ENCODE measurements at regions not wholly inside any gene's neighbourhood (a gene's known extent, or its start where the extent isn't known, plus 50 kb on each side); places are given as distances from the start of the nearest gene placed in this dataset.
A peak's percentile ranks its signal among the peaks of the same experiment; 100 is the strongest.
"Not testable (repeated sequence)": the region's sequence is repeated elsewhere in the genome, so short reads cannot be mapped to it uniquely, and the experiment has no call there.

DNA sequence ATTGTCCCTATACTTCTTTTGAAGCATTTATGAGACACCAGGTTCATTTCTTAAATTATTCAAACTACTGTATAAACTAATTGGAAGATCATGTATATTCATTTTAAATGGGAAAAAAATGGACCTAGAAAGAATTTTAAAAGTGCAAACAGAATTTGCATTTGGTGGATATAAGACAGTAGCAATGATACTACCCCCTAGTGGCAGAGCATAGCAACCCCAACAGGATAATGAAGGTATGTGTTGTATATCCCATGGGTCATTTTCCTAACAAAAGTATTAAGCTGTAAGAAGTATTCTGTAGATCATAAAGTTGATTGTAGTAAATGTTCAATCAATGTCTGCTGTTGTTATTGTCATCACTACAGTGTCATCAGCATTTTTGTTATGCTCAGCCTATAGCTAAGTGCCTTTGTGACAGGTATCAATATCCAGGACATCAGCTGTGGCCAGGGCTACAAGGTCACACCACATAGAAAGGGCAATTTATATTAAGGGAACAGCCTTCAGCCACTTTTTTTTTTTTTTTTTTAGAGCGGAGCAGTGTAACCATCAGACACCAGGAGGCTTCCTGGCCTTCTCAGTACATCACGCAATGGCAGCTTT is 175.8 kb downstream of the FOXB1 start:
- no peaks in the 10 kb centered on the region for H3K9me3 ChIP-seq
- intact Hi-C loops (cut with DNase I; ENCODE audit: low total_unique reads) = no loop called here
- no peak for DNase-seq
- TF ChIP-seq POLR2A (IDR thresholded peaks at IDR 0.05) (no peak), CTCF (IDR thresholded peaks at IDR 0.05) (peak; percentile 23 to 43 (median 36))
- H3K27me3 ChIP-seq = no peaks in the 10 kb centered on the region
- no peaks in the 10 kb centered on the region for H3K36me3 ChIP-seq
- H3K27ac ChIP-seq = no peak overlapping the region
- H3K4me1 ChIP-seq = no peaks in the 10 kb centered on the region
- no peak overlapping the region for H3K4me3 ChIP-seq

DNA sequence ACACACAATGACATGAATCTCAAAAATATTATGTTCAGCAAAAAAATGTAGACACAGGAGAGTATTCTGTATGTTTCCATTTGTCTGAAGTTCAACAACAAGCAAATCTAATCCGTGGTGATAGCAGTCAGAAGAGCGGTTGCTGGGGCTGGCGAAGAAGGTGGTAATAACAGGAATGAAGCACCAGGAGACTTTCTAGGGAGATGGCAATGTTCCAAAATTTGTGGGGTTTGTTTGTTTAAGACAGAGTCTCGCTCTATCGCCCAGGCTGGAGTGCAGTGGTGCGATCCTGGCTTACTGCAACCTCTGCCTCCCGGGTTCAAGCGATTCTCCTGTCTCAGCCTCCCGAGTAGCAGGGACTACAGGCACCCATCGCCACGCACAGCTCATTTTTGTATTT is 177.8 kb downstream of the FOXB1 start:
- H3K27ac ChIP-seq; H3K9me3 ChIP-seq; H3K36me3 ChIP-seq; intact Hi-C loops (cut with DNase I; ENCODE audit: low total_unique reads); H3K27me3 ChIP-seq; DNase-seq; H3K4me3 ChIP-seq; H3K4me1 ChIP-seq: not testable (repeated sequence)

DNA sequence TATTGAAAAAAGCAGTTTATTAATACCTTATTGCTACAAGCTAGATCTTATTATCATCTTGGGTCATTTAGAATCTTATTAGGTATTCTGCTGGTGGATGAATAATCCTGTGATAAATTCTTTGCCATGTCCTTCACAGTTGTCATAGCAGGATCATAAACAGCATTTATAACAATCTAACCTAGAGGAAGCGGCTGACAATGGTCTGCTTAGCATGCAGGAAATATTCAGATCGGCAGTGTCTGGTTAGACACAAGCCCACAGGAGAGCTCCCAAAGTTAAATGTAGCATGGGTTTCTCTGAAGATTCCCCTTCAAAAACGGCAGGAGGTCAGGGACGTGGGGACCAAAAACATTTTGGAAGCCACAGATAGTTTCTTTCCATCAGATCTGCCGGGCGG is 179.3 kb downstream of the FOXB1 start:
- DNase-seq = no peak
- intact Hi-C loops (cut with DNase I; ENCODE audit: low total_unique reads) = no loop called here
- Histone ChIP-seq H3K4me3 (no peak overlapping the region), H3K27ac (no peak overlapping the region), H3K4me1 (no peaks in the 10 kb centered on the region), H3K9me3 (no peaks in the 10 kb centered on the region), H3K27me3 (no peaks in the 10 kb centered on the region), H3K36me3 (no peaks in the 10 kb centered on the region)
- TF ChIP-seq CTCF (IDR thresholded peaks at IDR 0.05) = no peak
- no peak for TF ChIP-seq POLR2A (IDR thresholded peaks at IDR 0.05)

GRCh38 chr15:60184579-60184978 is 180.5 kb downstream of the FOXB1 start:
- TF ChIP-seq CTCF (IDR thresholded peaks at IDR 0.05) (no peak), POLR2A (IDR thresholded peaks at IDR 0.05) (no peak)
- H3K27ac ChIP-seq = no peak overlapping the region
- intact Hi-C loops (cut with DNase I; ENCODE audit: low total_unique reads) = no loop called here
- DNase-seq = no peak
- no peaks in the 10 kb centered on the region for H3K4me1 ChIP-seq
- H3K9me3 ChIP-seq = no peaks in the 10 kb centered on the region
- no peaks in the 10 kb centered on the region for H3K27me3 ChIP-seq
- no peak overlapping the region for H3K4me3 ChIP-seq
- no peaks in the 10 kb centered on the region for H3K36me3 ChIP-seq

DNA sequence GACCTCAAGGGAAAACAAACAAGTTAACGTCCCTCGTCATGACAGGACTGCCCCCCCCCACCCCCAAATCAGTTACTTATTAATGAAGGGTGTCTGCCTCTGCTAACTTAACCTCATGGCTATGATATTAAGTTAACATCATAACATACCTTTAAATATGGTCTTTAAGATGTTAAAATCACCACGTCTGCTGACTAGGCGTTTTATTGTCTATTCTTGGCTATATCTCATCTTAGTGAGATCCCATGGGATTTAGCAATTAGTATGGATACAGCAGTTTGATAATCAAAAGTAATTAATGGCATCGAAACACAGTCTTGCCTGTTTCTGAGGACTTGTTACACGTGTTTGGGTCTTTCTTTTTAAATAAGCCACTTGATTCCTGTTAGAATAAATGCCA is 186.9 kb downstream of the FOXB1 start:
- Histone ChIP-seq H3K4me3 (no peak overlapping the region), H3K27me3 (no peaks in the 10 kb centered on the region), H3K36me3 (no peaks in the 10 kb centered on the region), H3K27ac (no peak overlapping the region), H3K4me1 (no peaks in the 10 kb centered on the region), H3K9me3 (no peaks in the 10 kb centered on the region)
- intact Hi-C loops (cut with DNase I; ENCODE audit: low total_unique reads) = no loop called here
- no peak for DNase-seq
- TF ChIP-seq CTCF (IDR thresholded peaks at IDR 0.05) = no peak
- no peak for TF ChIP-seq POLR2A (IDR thresholded peaks at IDR 0.05)

DNA sequence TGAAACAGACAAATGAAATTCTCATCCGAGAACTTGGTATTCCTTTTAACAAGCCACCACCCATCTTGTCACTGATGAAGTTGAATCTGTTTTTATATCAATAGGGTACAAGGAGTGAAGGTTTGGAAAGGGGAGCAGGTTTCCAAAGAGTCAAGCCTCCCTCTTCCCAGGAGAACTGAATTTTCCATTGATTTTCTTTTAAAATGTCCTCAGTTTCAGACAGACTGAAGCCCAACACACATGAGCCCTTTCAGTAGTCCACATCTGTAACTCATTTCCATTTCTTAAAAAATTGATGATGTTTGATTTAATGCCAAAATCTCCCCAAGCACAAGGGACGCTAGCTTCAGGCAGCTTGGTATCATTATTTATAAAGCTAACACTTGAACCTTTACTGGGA is 187.7 kb downstream of the FOXB1 start:
- Histone ChIP-seq H3K27me3 (no peaks in the 10 kb centered on the region), H3K27ac (no peak overlapping the region), H3K4me3 (no peak overlapping the region), H3K4me1 (no peaks in the 10 kb centered on the region), H3K9me3 (no peaks in the 10 kb centered on the region), H3K36me3 (no peaks in the 10 kb centered on the region)
- TF ChIP-seq POLR2A (IDR thresholded peaks at IDR 0.05) (no peak), CTCF (IDR thresholded peaks at IDR 0.05) (no peak)
- no peak for DNase-seq
- intact Hi-C loops (cut with DNase I; ENCODE audit: low total_unique reads) = no loop called here

Data from uterus (tissue), 3 donors.